ENCODE measurements at regions not wholly inside any gene's neighbourhood (a gene's known extent, or its start where the extent isn't known, plus 50 kb on each side); places are given as distances from the start of the nearest gene placed in this dataset.

- TF ChIP-seq CTCF (IDR thresholded peaks at IDR 0.05; ENCODE audit: extremely low read depth, low read depth, low read length): no peak
- H3K27ac ChIP-seq (ENCODE audit: low read depth, low read length): no peak overlapping the region
- no peak for DNase-seq (ENCODE audit: insufficient read length, low spot score, missing footprints)
- no peaks in the 10 kb centered on the region for H3K36me3 ChIP-seq (ENCODE audit: insufficient read depth, low read length)
- no peak overlapping the region for H3K4me2 ChIP-seq (ENCODE audit: insufficient read depth, low read length)
- no peak overlapping the region for H2AFZ ChIP-seq (ENCODE audit: low read length)
- no peak overlapping the region for H3K4me3 ChIP-seq (ENCODE audit: insufficient read depth, low read length)
- no peaks in the 10 kb centered on the region for H3K27me3 ChIP-seq (ENCODE audit: insufficient read depth, low read length)
- H3K79me2 ChIP-seq (ENCODE audit: insufficient read depth, low read length): no peaks in the 10 kb centered on the region
- H4K20me1 ChIP-seq (ENCODE audit: insufficient read depth, low read length): no peaks in the 10 kb centered on the region
- no peaks in the 10 kb centered on the region for H3K4me1 ChIP-seq (ENCODE audit: insufficient read depth, low read length)
- peaks cover 2% of the 10 kb centered on the region for H3K9me3 ChIP-seq (ENCODE audit: low read depth, low read length)
Measured at GRCh38 chr1:239269706-239270105, 116.7 kb upstream of the CHRM3 start.

- no peak for TF ChIP-seq CTCF (IDR thresholded peaks at IDR 0.05; ENCODE audit: extremely low read depth, low read depth, low read length)
- Histone ChIP-seq H3K4me1 (ENCODE audit: insufficient read depth, low read length) (no peaks in the 10 kb centered on the region), H3K4me2 (ENCODE audit: insufficient read depth, low read length) (no peak overlapping the region), H3K27ac (ENCODE audit: low read depth, low read length) (no peak overlapping the region), H3K27me3 (ENCODE audit: insufficient read depth, low read length) (no peaks in the 10 kb centered on the region), H3K4me3 (ENCODE audit: insufficient read depth, low read length) (no peak overlapping the region), H4K20me1 (ENCODE audit: insufficient read depth, low read length) (no peaks in the 10 kb centered on the region), H3K79me2 (ENCODE audit: insufficient read depth, low read length) (no peaks in the 10 kb centered on the region), H3K9me3 (ENCODE audit: low read depth, low read length) (peaks cover 2% of the 10 kb centered on the region), H3K36me3 (ENCODE audit: insufficient read depth, low read length) (no peaks in the 10 kb centered on the region), H2AFZ (ENCODE audit: low read length) (no peak overlapping the region)
- no peak for DNase-seq (ENCODE audit: insufficient read length, low spot score, missing footprints)
Measured at GRCh38 chr1:239268941-239269340, 117.4 kb upstream of the CHRM3 start.

GRCh38 chr1:239268007-239268406 is 118.4 kb upstream of the CHRM3 start:
- Histone ChIP-seq H3K27me3 (ENCODE audit: insufficient read depth, low read length) (no peaks in the 10 kb centered on the region), H3K9me3 (ENCODE audit: low read depth, low read length) (peaks cover 2% of the 10 kb centered on the region), H2AFZ (ENCODE audit: low read length) (no peak overlapping the region), H4K20me1 (ENCODE audit: insufficient read depth, low read length) (no peaks in the 10 kb centered on the region), H3K4me1 (ENCODE audit: insufficient read depth, low read length) (no peaks in the 10 kb centered on the region), H3K4me3 (ENCODE audit: insufficient read depth, low read length) (no peak overlapping the region), H3K4me2 (ENCODE audit: insufficient read depth, low read length) (no peak overlapping the region), H3K36me3 (ENCODE audit: insufficient read depth, low read length) (no peaks in the 10 kb centered on the region), H3K27ac (ENCODE audit: low read depth, low read length) (no peak overlapping the region), H3K79me2 (ENCODE audit: insufficient read depth, low read length) (no peaks in the 10 kb centered on the region)
- no peak for TF ChIP-seq CTCF (IDR thresholded peaks at IDR 0.05; ENCODE audit: extremely low read depth, low read depth, low read length)
- no peak for DNase-seq (ENCODE audit: insufficient read length, low spot score, missing footprints)

- Histone ChIP-seq H4K20me1 (ENCODE audit: insufficient read depth, low read length) (no peaks in the 10 kb centered on the region), H3K4me2 (ENCODE audit: insufficient read depth, low read length) (no peak overlapping the region), H3K27ac (ENCODE audit: low read depth, low read length) (no peak overlapping the region), H3K27me3 (ENCODE audit: insufficient read depth, low read length) (no peaks in the 10 kb centered on the region), H3K9me3 (ENCODE audit: low read depth, low read length) (peaks cover 3% of the 10 kb centered on the region), H3K36me3 (ENCODE audit: insufficient read depth, low read length) (no peaks in the 10 kb centered on the region), H3K4me1 (ENCODE audit: insufficient read depth, low read length) (no peaks in the 10 kb centered on the region), H3K4me3 (ENCODE audit: insufficient read depth, low read length) (no peak overlapping the region), H2AFZ (ENCODE audit: low read length) (no peak overlapping the region), H3K79me2 (ENCODE audit: insufficient read depth, low read length) (no peaks in the 10 kb centered on the region)
- no peak for DNase-seq (ENCODE audit: insufficient read length, low spot score, missing footprints)
- TF ChIP-seq CTCF (IDR thresholded peaks at IDR 0.05; ENCODE audit: extremely low read depth, low read depth, low read length): no peak
Measured at GRCh38 chr1:239263801-239264200, 122.6 kb upstream of the CHRM3 start.
